ENCODE measurements at regions not wholly inside any gene's neighbourhood (a gene's known extent, or its start where the extent isn't known, plus 50 kb on each side); places are given as distances from the start of the nearest gene placed in this dataset.

GRCh38 chr6:2426561-2427340, 181.3 kb upstream of the GMDS start:
- DNase-seq (ENCODE audit: low read depth): no peak

DNA sequence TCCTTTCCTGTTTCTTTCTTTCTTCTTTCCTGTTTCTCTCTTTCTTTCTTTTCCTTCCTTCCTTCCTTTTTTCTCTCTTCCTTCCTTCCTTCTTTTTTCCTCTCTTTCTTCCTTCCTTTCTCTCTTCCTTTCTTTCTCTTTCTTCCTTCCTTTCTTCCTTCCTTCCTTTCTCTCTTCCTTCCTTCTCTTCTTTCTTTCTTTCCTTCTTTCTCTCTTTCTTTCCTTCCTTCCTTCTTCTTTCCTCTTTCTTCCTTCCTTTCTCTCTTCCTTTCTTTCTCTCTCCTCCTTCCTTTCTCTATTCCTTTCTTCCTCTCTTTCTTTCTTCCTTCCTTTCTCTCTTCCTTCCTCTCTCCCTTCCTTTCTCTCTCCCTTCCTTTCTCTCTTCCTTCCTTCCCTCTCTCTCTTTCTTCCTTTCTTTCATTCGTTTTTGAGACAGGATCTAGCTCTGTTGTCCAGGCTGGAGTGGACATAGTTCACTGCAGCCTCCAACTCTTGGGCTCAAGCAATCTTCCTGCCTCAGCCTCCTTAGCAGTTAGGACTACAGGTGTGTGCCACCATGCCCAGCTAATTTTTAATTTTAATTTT, 170.8 kb upstream of the GMDS start:
- DNase-seq (ENCODE audit: low read depth): no peak

DNA sequence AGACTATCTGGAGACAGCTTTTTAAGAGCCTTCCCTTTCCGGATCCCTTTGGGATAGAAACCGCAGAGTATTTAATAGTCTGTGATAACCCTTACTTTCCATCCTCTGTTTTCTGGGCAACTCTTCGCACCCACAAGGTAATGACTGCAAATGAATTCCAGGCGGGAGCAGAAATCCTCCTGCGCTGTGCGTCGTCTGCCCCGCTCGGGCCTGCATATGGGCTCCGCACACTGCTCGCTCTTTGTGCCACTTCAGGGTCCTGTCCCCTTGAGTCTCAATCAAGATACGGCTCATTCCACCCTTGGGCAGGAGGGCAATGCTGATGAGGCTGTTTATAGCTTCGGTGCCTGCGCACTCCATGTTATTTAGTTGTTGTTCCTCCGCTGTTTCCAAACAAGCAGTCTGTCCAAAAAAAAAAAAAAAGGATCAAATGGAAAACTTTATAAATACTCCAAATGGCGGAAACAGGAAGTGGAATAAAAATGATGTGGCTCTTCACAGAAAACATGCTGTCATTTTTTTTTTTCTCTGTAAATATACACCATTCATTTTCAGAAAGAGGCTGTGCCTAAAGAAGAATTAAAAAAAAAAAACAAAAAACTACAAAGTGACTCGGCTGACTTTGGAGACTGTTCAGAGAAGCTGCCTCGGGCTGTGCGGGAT, 169.6 kb upstream of the GMDS start:
- DNase-seq (ENCODE audit: low read depth): no peak

DNA sequence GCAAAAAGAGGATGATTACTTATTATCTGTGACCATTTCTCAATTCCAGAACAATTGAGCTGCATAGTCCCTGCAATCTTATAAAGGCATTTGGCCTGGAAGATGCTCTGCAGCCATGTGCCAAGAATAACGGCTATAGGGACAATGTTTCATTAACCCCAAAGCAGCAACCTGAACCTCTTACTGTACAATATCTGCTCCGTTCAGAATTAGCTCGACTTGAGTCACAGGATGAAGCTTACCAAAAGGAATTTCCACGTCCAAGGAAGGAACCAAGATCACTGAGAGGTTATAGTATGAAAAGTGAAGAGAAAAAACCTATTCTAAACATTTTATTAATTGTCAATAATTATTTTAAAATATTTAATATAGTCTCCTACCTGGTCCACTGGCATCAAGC, 167.3 kb upstream of the GMDS start:
- no peak for DNase-seq (ENCODE audit: low read depth)

DNA sequence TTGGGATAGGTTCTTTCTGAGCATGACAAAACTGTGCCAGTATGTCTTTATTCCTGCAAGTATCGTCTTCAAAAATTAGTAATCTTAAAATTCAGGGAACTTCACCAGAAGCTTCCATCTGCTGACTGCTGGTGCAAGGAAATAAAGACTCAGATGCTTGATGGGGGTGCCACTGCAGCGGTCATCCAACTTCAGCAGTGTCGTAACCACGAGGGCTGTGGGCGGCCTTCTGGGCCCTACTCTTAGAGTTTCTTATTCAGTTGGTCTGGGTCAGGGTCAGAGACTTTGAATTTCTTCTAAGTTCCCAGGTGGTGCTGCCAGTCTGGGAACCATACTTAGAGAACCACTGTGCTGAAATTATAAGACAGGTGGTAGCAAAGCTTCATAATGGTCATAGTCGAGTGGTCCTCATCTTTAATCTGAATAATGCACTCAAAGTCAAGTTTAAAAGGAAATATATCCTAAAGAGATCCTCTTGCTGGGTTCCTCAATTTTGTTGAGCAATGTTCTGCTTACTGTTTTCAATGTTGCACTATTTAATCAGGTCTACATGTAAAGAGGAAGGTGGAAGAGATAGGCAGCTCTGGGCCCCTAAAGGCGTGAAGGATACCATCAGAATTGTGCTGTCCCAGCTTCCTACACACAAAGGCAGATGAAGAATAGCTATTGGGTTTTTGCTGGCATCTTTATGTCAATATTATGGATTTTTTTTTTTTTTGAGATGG, 165.4 kb upstream of the GMDS start:
- no peak for DNase-seq (ENCODE audit: low read depth)

DNA sequence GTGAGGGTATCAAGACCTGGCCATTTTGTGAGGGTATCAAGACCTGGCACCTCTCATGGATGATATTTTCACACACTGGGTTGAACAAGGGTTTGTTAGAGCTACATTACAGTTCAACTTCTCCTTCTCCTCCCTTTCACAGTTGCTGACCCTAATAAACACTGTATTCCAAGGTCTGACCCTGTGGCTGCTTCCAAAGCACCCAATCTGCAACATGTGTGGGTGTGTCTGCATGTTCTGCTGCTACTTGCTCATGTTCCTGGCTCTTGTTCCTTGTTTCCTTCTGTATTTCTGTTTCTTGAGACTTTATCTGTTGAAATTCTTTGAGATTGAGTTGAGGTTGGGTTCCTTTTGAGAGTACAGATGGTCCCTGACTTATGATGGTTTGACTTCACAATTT, 162.1 kb upstream of the GMDS start:
- no peak for DNase-seq (ENCODE audit: low read depth)

DNA sequence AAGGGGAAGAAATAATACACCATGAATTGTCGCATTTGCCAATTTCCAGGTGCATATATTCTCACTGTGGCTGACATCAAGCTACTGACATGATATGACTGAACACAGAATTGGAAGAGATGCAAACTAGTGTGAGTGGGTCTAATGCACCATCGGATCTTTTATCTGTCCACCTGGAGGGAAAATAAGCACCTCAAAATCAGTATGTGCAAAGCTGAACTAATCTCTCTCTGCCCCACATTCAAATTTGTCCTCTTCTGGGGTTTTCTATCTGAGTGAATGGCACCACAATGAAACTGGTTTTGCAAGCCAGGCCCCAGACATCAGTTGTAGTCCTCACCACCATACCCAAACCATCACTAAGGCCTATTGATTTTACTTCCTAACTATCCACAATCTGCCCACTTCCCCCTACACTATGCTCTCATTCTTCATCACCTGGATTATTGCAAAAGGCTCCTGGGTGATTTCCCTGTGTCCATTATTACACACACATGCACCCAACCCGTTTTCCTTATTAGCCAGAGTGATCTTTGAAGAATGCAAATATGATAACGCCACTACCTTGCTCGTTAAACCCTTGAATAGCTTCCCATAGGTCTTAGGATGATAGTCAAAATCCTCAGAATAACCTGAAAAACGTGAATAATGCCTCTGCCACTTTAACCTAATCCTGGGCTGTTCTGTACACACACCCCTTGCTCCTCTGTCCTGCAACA, 159.0 kb upstream of the GMDS start:
- no peak for DNase-seq (ENCODE audit: low read depth)

- no peak for DNase-seq (ENCODE audit: low read depth)
Observed at GRCh38 chr6:2403546-2403945, 158.1 kb upstream of the GMDS start.

- no peak for DNase-seq (ENCODE audit: low read depth)
Observed at GRCh38 chr6:2396846-2397630, 151.6 kb upstream of the GMDS start.

DNA sequence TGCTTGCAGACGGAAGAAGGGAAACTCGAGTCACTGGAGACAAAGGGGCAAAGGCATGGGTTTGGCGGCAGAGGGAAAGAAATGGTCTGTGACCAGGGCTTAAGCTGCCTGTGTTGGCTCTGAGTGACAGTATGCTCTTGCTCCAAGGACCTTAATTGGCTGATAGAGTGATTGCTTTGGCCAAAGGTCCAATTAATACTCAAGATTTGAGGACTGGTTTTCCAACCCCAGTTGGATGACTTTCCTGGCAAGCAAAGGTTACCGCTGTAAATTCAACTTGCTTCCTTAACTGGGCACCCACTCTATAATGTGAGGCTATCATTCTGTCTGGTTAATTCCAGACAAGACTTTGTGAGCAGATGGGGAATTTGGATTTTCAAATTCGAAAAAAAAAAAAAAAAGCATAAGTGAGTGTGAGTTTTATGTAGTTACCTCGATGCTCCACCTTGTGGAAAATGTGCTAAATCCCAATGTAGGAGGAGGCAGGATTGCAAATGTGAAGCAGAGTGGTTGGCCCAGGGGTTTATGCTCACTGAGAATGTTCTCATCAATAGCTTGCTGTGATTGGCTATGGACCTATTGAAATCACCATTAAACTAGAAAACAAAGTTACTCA, 150.7 kb upstream of the GMDS start:
- no peak for DNase-seq (ENCODE audit: low read depth)

- no peak for DNase-seq (ENCODE audit: low read depth)
Observed at GRCh38 chr6:2388554-2389324, 143.3 kb upstream of the GMDS start.

DNA sequence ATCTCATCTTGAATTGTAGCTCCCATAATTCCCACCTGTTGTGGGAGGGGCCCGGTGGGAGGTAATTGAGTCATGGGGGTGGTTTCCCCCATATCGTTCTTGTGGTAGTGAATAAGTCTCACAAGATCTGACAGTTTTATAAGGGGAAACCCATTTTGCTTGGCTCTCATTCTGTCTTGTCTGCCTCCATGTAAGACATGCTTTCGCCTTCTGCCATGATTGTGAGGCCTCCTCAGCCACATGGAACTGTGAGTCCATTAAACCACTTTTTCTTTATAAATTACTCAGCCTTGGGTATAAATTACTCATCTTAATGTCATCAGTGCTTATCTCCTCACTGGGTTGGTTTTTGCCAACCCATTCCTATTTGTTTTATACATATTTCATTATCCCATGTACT, 142.0 kb upstream of the GMDS start:
- DNase-seq (ENCODE audit: low read depth): no peak

DNA sequence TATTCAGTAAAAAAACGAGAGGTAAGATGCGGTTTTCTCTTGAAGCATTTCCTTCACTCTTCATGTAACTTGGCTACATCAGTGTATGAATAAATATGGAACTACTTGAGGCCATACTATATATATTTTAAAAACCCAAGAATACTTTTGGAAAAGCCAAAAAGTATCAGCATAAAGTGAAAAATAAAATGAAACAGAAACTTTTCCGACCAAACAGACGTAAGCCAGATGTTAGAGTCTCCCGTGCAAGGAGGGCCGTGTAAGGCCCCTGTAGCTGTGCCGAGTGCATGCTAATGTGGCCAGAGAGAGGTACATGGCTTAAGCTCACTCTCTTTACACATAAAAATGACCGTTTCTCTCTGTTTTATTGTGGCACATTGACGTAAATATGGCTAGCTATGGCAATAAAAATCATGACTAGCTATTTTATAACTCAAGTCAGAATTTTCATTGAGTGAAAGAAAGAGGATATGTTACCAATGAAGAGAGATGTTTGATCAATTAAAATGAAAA, 140.1 kb upstream of the GMDS start:
- DNase-seq (ENCODE audit: low read depth): no peak

DNA sequence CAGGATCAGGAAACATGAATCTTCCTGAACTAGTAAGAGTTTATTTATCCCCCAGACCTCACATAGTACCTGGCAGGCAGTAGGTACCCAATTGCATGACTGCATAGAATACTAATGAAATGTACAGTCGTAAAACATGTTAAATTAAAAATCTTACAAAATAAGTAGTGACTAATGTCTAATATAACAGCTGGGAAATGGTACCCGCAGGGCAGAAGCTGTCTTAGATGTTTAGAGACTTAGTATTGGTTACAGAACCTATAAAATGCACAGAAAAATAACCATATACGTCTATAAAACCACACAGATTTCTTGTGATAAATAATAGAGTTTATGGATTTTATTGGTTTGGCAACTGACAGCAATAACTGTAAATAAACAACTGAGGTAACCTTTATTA, 139.1 kb upstream of the GMDS start:
- DNase-seq (ENCODE audit: low read depth): no peak

- DNase-seq (ENCODE audit: low read depth): no peak
Observed at GRCh38 chr6:2381872-2382661, 136.7 kb upstream of the GMDS start.

GRCh38 chr6:2378891-2379652, 133.7 kb upstream of the GMDS start:
- no peak for DNase-seq (ENCODE audit: low read depth)

GRCh38 chr6:2378046-2378657, 132.7 kb upstream of the GMDS start:
- DNase-seq (ENCODE audit: low read depth): no peak

All from stimulated activated CD8-positive, alpha-beta memory T cell treated with anti-CD3 and anti-CD28 coated beads, Interleukin-12 subunit alpha, Interleukin-12 subunit beta, amount 100 ng/mL, for 1 hour (primary cell).